SU-DHL-6 (cell line): ENCODE measurements at regions not wholly inside any gene's neighbourhood (a gene's known extent, or its start where the extent isn't known, plus 50 kb on each side); places are given as distances from the start of the nearest gene placed in this dataset.

Experiments
- H2AFZ ChIP-seq: fragments of 200-600 bp; sonication (generic); 2 replicates; pipeline ENCODE4 v1.6.1; 2014; ENCODE audit warnings: low read depth, mild to moderate bottlenecking, moderate library complexity, mixed read lengths, antibody characterized with exemption, low read length; ENCODE audit not compliant: severe bottlenecking
- H3F3A ChIP-seq: fragments of 200-600 bp; shearing (Covaris generic); 2 replicates; pipeline ENCODE4 v1.6.0; 2016; ENCODE audit warnings: antibody characterized with exemption, mild to moderate bottlenecking; ENCODE audit not compliant: insufficient read depth
- H3K27ac ChIP-seq: fragments of 200-600 bp; sonication (generic); 2 replicates; pipeline ENCODE4 v1.5.1; 2016; ENCODE audit warnings: low read depth, mild to moderate bottlenecking, low read length, moderate library complexity, mixed read lengths
- H3K27me3 ChIP-seq: fragments of 200-600 bp; sonication (generic), shearing (Covaris generic); 2 replicates; pipeline ENCODE4 v1.6.0; 2014; ENCODE audit warnings: mild to moderate bottlenecking, low read length
- H3K36me3 ChIP-seq: fragments of 200-600 bp; sonication (generic); 2 replicates; pipeline ENCODE4 v1.6.1; 2014; ENCODE audit warnings: mild to moderate bottlenecking, low read length, mixed read lengths
- H3K4me2 ChIP-seq: fragments of 300-600, 200-600 bp; shearing (Covaris generic), sonication (generic); 2 replicates; pipeline ENCODE4 v1.6.0; 2014; ENCODE audit warnings: low read length, low read depth, mild to moderate bottlenecking; ENCODE audit not compliant: poor library complexity, severe bottlenecking
- H3K4me3 ChIP-seq: fragments of 200-600 bp; sonication (generic); 2 replicates; pipeline ENCODE4 v1.5.1; 2014; ENCODE audit warnings: antibody characterized with exemption, low read length, mild to moderate bottlenecking, mixed read lengths; ENCODE audit not compliant: insufficient read depth, poor library complexity, severe bottlenecking
- H3K79me2 ChIP-seq: fragments of 200-600 bp; sonication (generic); 2 replicates; pipeline ENCODE4 v1.6.1; 2014; ENCODE audit warnings: mild to moderate bottlenecking, low read length, moderate library complexity; ENCODE audit not compliant: insufficient read depth
- H3K9ac ChIP-seq: fragments of 200-600 bp; sonication (generic); 2 replicates; pipeline ENCODE4 v1.7.0; 2014; ENCODE audit warnings: mild to moderate bottlenecking, low read length
- H3K9me2 ChIP-seq: fragments of 200-600 bp; sonication (generic); replicated peaks from 2 replicates; pipeline ENCODE4 v1.6.1; 2014; ENCODE audit warnings: low read length; ENCODE audit not compliant: insufficient read depth
- H3K9me3 ChIP-seq: fragments of 200-600 bp; sonication (generic); 2 replicates; pipeline ENCODE4 v1.6.1; 2014; ENCODE audit warnings: low read length, mixed read lengths; ENCODE audit not compliant: insufficient read depth
- H4K20me1 ChIP-seq: fragments of 200-600 bp; sonication (generic); 2 replicates; pipeline ENCODE4 v1.6.1; 2014; ENCODE audit warnings: low read depth, mild to moderate bottlenecking, antibody characterized with exemption, low read length, moderate library complexity, mixed read lengths
- CTCF ChIP-seq: fragments of 200-600 bp; sonication (generic); IDR thresholded peaks from one replicate; pipeline ENCODE4 v1.5.1; 2017; ENCODE audit warnings: antibody characterized with exemption, mild to moderate bottlenecking, low read length, moderate library complexity; ENCODE audit not compliant: insufficient read depth, poor library complexity, severe bottlenecking
- EZH2phosphoT487 ChIP-seq: fragments of 200-600 bp; sonication (generic), shearing (Covaris generic); conservative IDR thresholded peaks from 2 replicates; pipeline ENCODE4 v1.6.1; 2018; ENCODE audit warnings: mild to moderate bottlenecking, antibody characterized with exemption, low read length, moderate library complexity, mixed read lengths

GRCh38 chr9:26026423-26027100, 348.3 kb upstream of the TUSC1 start:
- H3K9ac ChIP-seq, result no peak overlapping the region

GRCh38 chr9:26013199-26013598, 335.0 kb upstream of the TUSC1 start:
- Histone ChIP-seq H3K4me2 (no peak overlapping the region), H3K9me3 (no peaks in the 10 kb centered on the region), H3K9me2 (0 out of 2 replicates have a peak, but pooled peaks cover 3% of the 10 kb centered on the region), H3K4me3 (no peak overlapping the region), H3K79me2 (no peaks in the 10 kb centered on the region), H2AFZ (no peak overlapping the region), H3F3A (no peaks in the 10 kb centered on the region), H3K27ac (no peak overlapping the region), H3K36me3 (no peaks in the 10 kb centered on the region), H3K9ac (no peak overlapping the region), H4K20me1 (no peaks in the 10 kb centered on the region), H3K27me3 (no peaks in the 10 kb centered on the region)
- TF ChIP-seq CTCF, result no peak
- no peak for TF ChIP-seq EZH2phosphoT487

More at GRCh38 chr9:26026423-26027100, 348.3 kb upstream of the TUSC1 start:
- Histone ChIP-seq H3K4me3 (no peak overlapping the region), H3K9me2 (no peaks in the 10 kb centered on the region), H3K9me3 (no peaks in the 10 kb centered on the region), H3K27ac (no peak overlapping the region), H3K27me3 (no peaks in the 10 kb centered on the region), H3K4me2 (no peak overlapping the region), H3F3A (no peaks in the 10 kb centered on the region), H3K79me2 (no peaks in the 10 kb centered on the region), H4K20me1 (no peaks in the 10 kb centered on the region), H2AFZ (no peak overlapping the region), H3K36me3 (no peaks in the 10 kb centered on the region)
- TF ChIP-seq CTCF (no peak), EZH2phosphoT487 (no peak)

- no peak overlapping the region for H3K4me2 ChIP-seq
- TF ChIP-seq CTCF (no peak), EZH2phosphoT487 (no peak)
- H3K9me3 ChIP-seq, result no peaks in the 10 kb centered on the region
Measured at GRCh38 chr9:26012797-26013196, 334.6 kb upstream of the TUSC1 start.

More at GRCh38 chr9:26012797-26013196, 334.6 kb upstream of the TUSC1 start:
- H3F3A ChIP-seq, result no peaks in the 10 kb centered on the region
- H3K36me3 ChIP-seq, result no peaks in the 10 kb centered on the region
- 0 out of 2 replicates have a peak, but pooled peaks cover 3% of the 10 kb centered on the region for H3K9me2 ChIP-seq
- H3K27me3 ChIP-seq, result no peaks in the 10 kb centered on the region
- H3K79me2 ChIP-seq, result no peaks in the 10 kb centered on the region
- no peaks in the 10 kb centered on the region for H4K20me1 ChIP-seq
- no peak overlapping the region for H2AFZ ChIP-seq
- H3K4me3 ChIP-seq, result no peak overlapping the region
- no peak overlapping the region for H3K9ac ChIP-seq
- no peak overlapping the region for H3K27ac ChIP-seq
